Loucy (cell line): ENCODE measurements at regions not wholly inside any gene's neighbourhood (a gene's known extent, or its start where the extent isn't known, plus 50 kb on each side); places are given as distances from the start of the nearest gene placed in this dataset.

ENCODE experiments used
- H2AFZ ChIP-seq: fragments of 200-600 bp; sonication (generic); 2 replicates; pipeline ENCODE4 v1.6.0; 2016; ENCODE audit warnings: antibody characterized with exemption, mild to moderate bottlenecking, low read length, moderate library complexity
- H3F3A ChIP-seq: fragments of 200-600 bp; 2 replicates; pipeline ENCODE4 v1.6.0; 2016; ENCODE audit warnings: antibody characterized with exemption, low read depth, mild to moderate bottlenecking
- H3K27me3 ChIP-seq: fragments of 200-600 bp; sonication (generic); 2 replicates; pipeline ENCODE4 v1.6.1; 2014; ENCODE audit warnings: low read length, mild to moderate bottlenecking; ENCODE audit not compliant: insufficient read depth, poor library complexity, severe bottlenecking
- H3K36me3 ChIP-seq: fragments of 200-600 bp; sonication (generic); 2 replicates; pipeline ENCODE4 v1.6.1; 2016; ENCODE audit warnings: low read length; ENCODE audit not compliant: insufficient read depth
- H3K4me1 ChIP-seq: fragments of 200-600 bp; sonication (generic); 2 replicates; pipeline ENCODE4 v1.5.1; 2014; ENCODE audit warnings: low read length, mild to moderate bottlenecking; ENCODE audit not compliant: insufficient read depth, poor library complexity, severe bottlenecking
- H3K4me2 ChIP-seq: fragments of 200-600 bp; sonication (generic); 2 replicates; pipeline ENCODE4 v1.6.0; 2014; ENCODE audit warnings: antibody characterized with exemption, low read length, low read depth, mild to moderate bottlenecking; ENCODE audit not compliant: poor library complexity, severe bottlenecking
- H3K4me3 ChIP-seq: fragments of 200-600 bp; sonication (generic); 2 replicates; pipeline ENCODE4 v1.5.1; 2014; ENCODE audit warnings: low read length, mild to moderate bottlenecking, mixed read lengths; ENCODE audit not compliant: poor library complexity, severe bottlenecking
- H3K79me2 ChIP-seq: fragments of 200-600 bp; sonication (generic); 2 replicates; pipeline ENCODE4 v1.6.1; 2014; ENCODE audit warnings: low read length; ENCODE audit not compliant: insufficient read depth
- H3K9ac ChIP-seq: fragments of 200-600 bp; sonication (generic); 2 replicates; pipeline ENCODE4 v1.6.0; 2014; ENCODE audit warnings: mild to moderate bottlenecking, low read depth, low read length, moderate library complexity; ENCODE audit not compliant: poor library complexity, severe bottlenecking
- H3K9me2 ChIP-seq: fragments of 200-600 bp; sonication (generic); replicated peaks from 2 replicates; pipeline ENCODE4 v1.6.1; 2016; ENCODE audit warnings: low read depth, low read length, mixed read lengths
- H3K9me3 ChIP-seq: fragments of 200-600 bp; sonication (generic); 2 replicates; pipeline ENCODE4 v1.6.1; 2014; ENCODE audit warnings: mild to moderate bottlenecking, antibody characterized with exemption, low read length, low read depth; ENCODE audit not compliant: insufficient read depth
- H4K20me1 ChIP-seq: fragments of 200-600 bp; sonication (generic); 2 replicates; pipeline ENCODE4 v1.6.0; 2014; ENCODE audit warnings: antibody characterized with exemption, low read length, mild to moderate bottlenecking; ENCODE audit not compliant: insufficient read depth, poor library complexity, severe bottlenecking
- EZH2phosphoT487 ChIP-seq: fragments of 200-600 bp; IDR thresholded peaks from 2 replicates; pipeline ENCODE4 v1.6.1; 2018; ENCODE audit warnings: antibody characterized with exemption, mild to moderate bottlenecking, moderate library complexity, borderline replicate concordance
- TF ChIP-seq, protein P1 (sequence below): fragments of 200-600 bp; sonication (generic); conservative IDR thresholded peaks from 2 replicates; pipeline ENCODE4 v1.5.1; 2014; ENCODE audit warnings: mild to moderate bottlenecking, antibody characterized with exemption, low read length

DNA sequence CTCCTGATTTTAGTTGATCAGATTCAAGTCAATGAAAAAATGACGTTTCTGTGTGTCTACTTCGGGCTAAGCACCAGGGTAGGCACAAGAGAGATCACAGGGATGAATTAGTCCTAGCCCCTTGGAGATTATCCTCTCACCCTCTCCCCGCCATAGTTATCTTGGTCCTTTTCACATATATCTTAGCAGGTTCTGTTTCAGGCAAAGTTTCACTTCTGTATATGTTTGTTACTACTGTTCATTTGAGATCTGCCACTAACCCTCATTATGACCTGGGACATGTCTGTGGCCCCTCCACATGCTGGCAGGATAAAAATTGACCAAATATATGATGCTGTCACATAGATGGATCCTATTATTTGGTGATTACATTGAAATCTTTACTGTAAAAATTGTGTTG, 186.1 kb downstream of the AASDHPPT start:
- H3K9me3 ChIP-seq = peaks cover 3% of the 10 kb centered on the region; the same call in 1 of the 2 replicates

DNA sequence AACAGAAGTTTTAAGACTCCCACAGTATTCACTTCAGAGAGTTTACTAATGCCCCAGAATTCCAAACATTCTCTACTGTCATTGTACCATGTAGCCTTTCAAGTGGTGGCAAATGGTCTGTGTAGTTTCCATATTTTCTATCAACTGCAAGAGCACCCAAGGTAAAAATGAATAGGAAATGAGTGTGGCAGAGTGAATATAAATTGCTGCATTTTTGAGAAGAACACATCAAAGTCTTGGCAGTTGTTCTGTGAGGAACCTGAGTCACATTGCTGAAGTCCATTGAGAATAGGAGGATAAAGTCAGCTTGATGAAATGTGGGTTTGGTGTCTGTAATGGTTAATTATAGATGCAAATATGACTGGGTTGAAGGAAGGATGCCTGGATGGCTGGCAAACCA, 193.6 kb downstream of the AASDHPPT start:
- TF ChIP-seq, protein P1, sequence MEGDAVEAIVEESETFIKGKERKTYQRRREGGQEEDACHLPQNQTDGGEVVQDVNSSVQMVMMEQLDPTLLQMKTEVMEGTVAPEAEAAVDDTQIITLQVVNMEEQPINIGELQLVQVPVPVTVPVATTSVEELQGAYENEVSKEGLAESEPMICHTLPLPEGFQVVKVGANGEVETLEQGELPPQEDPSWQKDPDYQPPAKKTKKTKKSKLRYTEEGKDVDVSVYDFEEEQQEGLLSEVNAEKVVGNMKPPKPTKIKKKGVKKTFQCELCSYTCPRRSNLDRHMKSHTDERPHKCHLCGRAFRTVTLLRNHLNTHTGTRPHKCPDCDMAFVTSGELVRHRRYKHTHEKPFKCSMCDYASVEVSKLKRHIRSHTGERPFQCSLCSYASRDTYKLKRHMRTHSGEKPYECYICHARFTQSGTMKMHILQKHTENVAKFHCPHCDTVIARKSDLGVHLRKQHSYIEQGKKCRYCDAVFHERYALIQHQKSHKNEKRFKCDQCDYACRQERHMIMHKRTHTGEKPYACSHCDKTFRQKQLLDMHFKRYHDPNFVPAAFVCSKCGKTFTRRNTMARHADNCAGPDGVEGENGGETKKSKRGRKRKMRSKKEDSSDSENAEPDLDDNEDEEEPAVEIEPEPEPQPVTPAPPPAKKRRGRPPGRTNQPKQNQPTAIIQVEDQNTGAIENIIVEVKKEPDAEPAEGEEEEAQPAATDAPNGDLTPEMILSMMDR = no peak
- TF ChIP-seq EZH2phosphoT487 = no peak
- no peaks in the 10 kb centered on the region for H3F3A ChIP-seq
- H2AFZ ChIP-seq = no peak overlapping the region
- no peaks in the 10 kb centered on the region for H3K9me2 ChIP-seq
- H3K36me3 ChIP-seq = no peaks in the 10 kb centered on the region
- no peaks in the 10 kb centered on the region for H4K20me1 ChIP-seq
- H3K4me1 ChIP-seq = no peaks in the 10 kb centered on the region
- H3K27me3 ChIP-seq = no peaks in the 10 kb centered on the region
- H3K9me3 ChIP-seq = peaks cover 3% of the 10 kb centered on the region; the same call in 1 of the 2 replicates
- H3K79me2 ChIP-seq = no peaks in the 10 kb centered on the region
- H3K4me2 ChIP-seq = no peak overlapping the region
- no peak overlapping the region for H3K9ac ChIP-seq
- H3K4me3 ChIP-seq = no peak overlapping the region

More for the DNA sequence above, 186.1 kb downstream of the AASDHPPT start:
- Histone ChIP-seq H3K4me3 (no peak overlapping the region), H3K79me2 (no peaks in the 10 kb centered on the region), H3K27me3 (no peaks in the 10 kb centered on the region), H3K4me2 (no peak overlapping the region), H4K20me1 (no peaks in the 10 kb centered on the region), H3F3A (no peaks in the 10 kb centered on the region), H3K9me2 (no peaks in the 10 kb centered on the region), H3K36me3 (no peaks in the 10 kb centered on the region), H2AFZ (no peak overlapping the region), H3K4me1 (no peaks in the 10 kb centered on the region), H3K9ac (no peak overlapping the region)
- TF ChIP-seq, protein P1 = no peak
- TF ChIP-seq EZH2phosphoT487 = no peak

DNA sequence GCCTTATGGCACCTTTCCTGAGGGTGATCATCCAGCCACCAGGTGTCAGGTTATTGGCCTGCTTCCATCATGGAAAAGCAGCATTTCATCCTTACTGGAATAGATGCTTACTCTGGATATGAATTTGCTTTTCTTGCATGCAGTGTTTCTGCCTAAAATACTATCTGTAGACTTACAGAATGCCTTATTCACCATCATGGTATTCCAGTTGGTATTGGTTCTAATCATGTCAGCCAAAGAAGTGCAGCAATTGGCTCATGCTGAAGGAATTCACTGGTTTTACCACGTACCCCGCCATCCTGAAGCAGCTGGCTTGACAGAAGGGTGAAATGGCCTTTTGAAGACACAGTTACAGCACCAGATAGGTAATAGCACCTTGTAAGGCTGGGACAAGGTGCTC, 194.2 kb downstream of the AASDHPPT start:
- TF ChIP-seq, protein P1 = no peak
- TF ChIP-seq EZH2phosphoT487 = no peak
- H3K9me3 ChIP-seq = peaks cover 3% of the 10 kb centered on the region; the same call in 1 of the 2 replicates
- H3K4me1 ChIP-seq = no peaks in the 10 kb centered on the region
- no peaks in the 10 kb centered on the region for H3K79me2 ChIP-seq
- H3K27me3 ChIP-seq = no peaks in the 10 kb centered on the region
- H3F3A ChIP-seq = no peaks in the 10 kb centered on the region
- no peak overlapping the region for H3K9ac ChIP-seq
- H3K4me3 ChIP-seq = no peak overlapping the region
- H3K36me3 ChIP-seq = no peaks in the 10 kb centered on the region
- H3K4me2 ChIP-seq = no peak overlapping the region
- H2AFZ ChIP-seq = no peak overlapping the region
- no peaks in the 10 kb centered on the region for H4K20me1 ChIP-seq
- no peaks in the 10 kb centered on the region for H3K9me2 ChIP-seq
